NCI-H510A treated with DMSO at 0.1 percent for 48 hours (cell line): ENCODE measurements at regions not wholly inside any gene's neighbourhood (a gene's known extent, or its start where the extent isn't known, plus 50 kb on each side); places are given as distances from the start of the nearest gene placed in this dataset.
A peak's percentile ranks its signal among the peaks of the same experiment; 100 is the strongest.
"Not testable (repeated sequence)": the region's sequence is repeated elsewhere in the genome, so short reads cannot be mapped to it uniquely, and the experiment has no call there.

Experiments
- DNase-seq: peaks from one replicate; lab custom pipeline; 2025; lab: John Stamatoyannopoulos, UW

- DNase-seq = no peak
These were observed 404.6 kb downstream of the RPS24 start for GRCh38 chr10:78437998-78438906.

GRCh38 chr10:78438907-78439809 lies 405.5 kb downstream of the RPS24 start:
- no peak for DNase-seq

- DNase-seq = no peak
These were observed 407.3 kb downstream of the RPS24 start for GRCh38 chr10:78441010-78441409.

- DNase-seq = no peak
These were observed 408.0 kb downstream of the RPS24 start for GRCh38 chr10:78441694-78442093.

- no peak for DNase-seq
These were observed 409.3 kb downstream of the RPS24 start for GRCh38 chr10:78442836-78443550.

- DNase-seq = no peak
These were observed 410.4 kb downstream of the RPS24 start for GRCh38 chr10:78443900-78444571.

- DNase-seq = not testable (repeated sequence)
These were observed 411.1 kb downstream of the RPS24 start for GRCh38 chr10:78444741-78445140.

GRCh38 chr10:78445308-78445707 lies 411.6 kb downstream of the RPS24 start:
- DNase-seq = no peak

GRCh38 chr10:78448470-78448869 lies 414.8 kb downstream of the RPS24 start:
- DNase-seq = no peak

GRCh38 chr10:78448994-78449418 lies 415.3 kb downstream of the RPS24 start:
- DNase-seq = no peak

- DNase-seq = no peak
These were observed 415.9 kb downstream of the RPS24 start for GRCh38 chr10:78449554-78449953.

GRCh38 chr10:78450239-78450638 lies 416.6 kb downstream of the RPS24 start:
- DNase-seq = no peak

- DNase-seq = peak; percentile 96
These were observed 417.3 kb downstream of the RPS24 start for GRCh38 chr10:78450807-78451485.

- no peak for DNase-seq
These were observed 417.9 kb downstream of the RPS24 start for GRCh38 chr10:78451592-78451991.

GRCh38 chr10:78454123-78454645 lies 420.5 kb downstream of the RPS24 start:
- no peak for DNase-seq

- DNase-seq = no peak
These were observed 421.6 kb downstream of the RPS24 start for GRCh38 chr10:78455236-78455635.

- peak; percentile 55 for DNase-seq
These were observed 422.1 kb downstream of the RPS24 start for GRCh38 chr10:78455811-78456210.

GRCh38 chr10:78456649-78457400 lies 423.2 kb downstream of the RPS24 start:
- no peak for DNase-seq

GRCh38 chr10:78457804-78458482 lies 424.3 kb downstream of the RPS24 start:
- DNase-seq = no peak
